Naive B cell (primary cell): ENCODE measurements at regions not wholly inside any gene's neighbourhood (a gene's known extent, or its start where the extent isn't known, plus 50 kb on each side); places are given as distances from the start of the nearest gene placed in this dataset.
"Not testable (repeated sequence)": the region's sequence is repeated elsewhere in the genome, so short reads cannot be mapped to it uniquely, and the experiment has no call there.

Experiments used
- ATAC-seq, 2 donors: fragments of 150-1000 bp; cut with Tn5 transposase; 2 replicates each; pipeline ENCODE4 v1.10.0; 2021; ENCODE audit warnings: low read depth in 2 of 2, mild to moderate bottlenecking in 2 of 2, moderate library complexity in 2 of 2
- DNase-seq: peaks from one replicate; pipeline ENCODE4 v3.0.0; 2022
- H3K27ac Mint-ChIP-seq, 6 donors: one replicate each; pipeline ENCODE4 v1.8.0; 2020 to 2022; ENCODE audit warnings: mild to moderate bottlenecking in 6 of 6, mixed read lengths in 6 of 6, moderate library complexity in 5 of 6, inconsistent platforms in 2 of 6
- H3K27me3 Mint-ChIP-seq, 3 donors: one replicate each; pipeline ENCODE4 v1.8.0; 2021 to 2022; ENCODE audit warnings: mixed read lengths in 3 of 3, mild to moderate bottlenecking in 1 of 3
- H3K36me3 Mint-ChIP-seq, 2 donors: one replicate each; pipeline ENCODE4 v1.8.0; 2020 to 2022; ENCODE audit warnings: mixed read lengths in 2 of 2, inconsistent platforms in 1 of 2, mild to moderate bottlenecking in 1 of 2
- H3K4me1 Mint-ChIP-seq, 3 donors: one replicate each; pipeline ENCODE4 v1.8.0; 2020 to 2022; ENCODE audit warnings: mixed read lengths in 3 of 3, inconsistent platforms in 1 of 3, mild to moderate bottlenecking in 1 of 3, moderate library complexity in 1 of 3
- H3K4me3 Mint-ChIP-seq, 8 donors: one replicate each; pipeline ENCODE4 v1.8.0; 2020 to 2022; ENCODE audit warnings: mild to moderate bottlenecking in 8 of 8, mixed read lengths in 8 of 8, moderate library complexity in 8 of 8, inconsistent platforms in 2 of 8
- H3K9me3 Mint-ChIP-seq, 7 donors: one replicate each; pipeline ENCODE4 v1.8.0; 2020 to 2022; ENCODE audit warnings: mixed read lengths in 7 of 7, mild to moderate bottlenecking in 5 of 7, inconsistent platforms in 2 of 7, moderate library complexity in 1 of 7

- H3K4me3 Mint-ChIP-seq = no peak overlapping the region
- H3K27me3 Mint-ChIP-seq = peaks cover 0 to 7% (median 0%) of the 10 kb centered on the region in 3 donors
- H3K4me1 Mint-ChIP-seq = no peaks in the 10 kb centered on the region
- no peak overlapping the region for H3K27ac Mint-ChIP-seq
- no peak for DNase-seq
- no peaks in the 10 kb centered on the region for H3K36me3 Mint-ChIP-seq
- peaks cover 0 to 2% (median 0%) of the 10 kb centered on the region in 7 donors for H3K9me3 Mint-ChIP-seq
- ATAC-seq = no peak
Observed at GRCh38 chr10:53075469-53075868, 302.9 kb upstream of the MBL2 start.

GRCh38 chr10:53072144-53072543 lies 299.6 kb upstream of the MBL2 start:
- H3K27me3 Mint-ChIP-seq = peaks cover 0 to 7% (median 0%) of the 10 kb centered on the region in 3 donors
- DNase-seq (no peak), ATAC-seq (no peak)
- peaks cover 0 to 2% (median 0%) of the 10 kb centered on the region in 7 donors for H3K9me3 Mint-ChIP-seq
- no peak overlapping the region for H3K4me3 Mint-ChIP-seq
- H3K4me1 Mint-ChIP-seq = no peaks in the 10 kb centered on the region
- H3K36me3 Mint-ChIP-seq = no peaks in the 10 kb centered on the region
- no peak overlapping the region for H3K27ac Mint-ChIP-seq

- H3K36me3 Mint-ChIP-seq = no peaks in the 10 kb centered on the region
- peaks cover 0 to 2% (median 0%) of the 10 kb centered on the region in 7 donors for H3K9me3 Mint-ChIP-seq
- DNase-seq (no peak), ATAC-seq (no peak)
- peaks cover 0 to 7% (median 0%) of the 10 kb centered on the region in 3 donors for H3K27me3 Mint-ChIP-seq
- no peaks in the 10 kb centered on the region for H3K4me1 Mint-ChIP-seq
- H3K27ac Mint-ChIP-seq = no peak overlapping the region
- H3K4me3 Mint-ChIP-seq = no peak overlapping the region
Observed at GRCh38 chr10:53071505-53072125, 299.0 kb upstream of the MBL2 start.

GRCh38 chr10:53069013-53069412 lies 296.4 kb upstream of the MBL2 start:
- DNase-seq (no peak), ATAC-seq (no peak)
- Mint-ChIP-seq H3K36me3 (no peaks in the 10 kb centered on the region), H3K27ac (no peak overlapping the region), H3K4me1 (no peaks in the 10 kb centered on the region), H3K27me3 (peaks cover 0 to 7% (median 0%) of the 10 kb centered on the region in 3 donors), H3K9me3 (no peaks in the 10 kb centered on the region), H3K4me3 (no peak overlapping the region)

- DNase-seq (no peak), ATAC-seq (no peak)
- Mint-ChIP-seq H3K27ac (no peak overlapping the region), H3K4me3 (no peak overlapping the region), H3K4me1 (no peaks in the 10 kb centered on the region), H3K9me3 (peaks cover 0 to 6% (median 0%) of the 10 kb centered on the region in 7 donors), H3K27me3 (no peaks in the 10 kb centered on the region), H3K36me3 (no peaks in the 10 kb centered on the region)
Observed at GRCh38 chr10:53064614-53065013, 292.0 kb upstream of the MBL2 start.

- Mint-ChIP-seq H3K36me3 (no peaks in the 10 kb centered on the region), H3K4me3 (no peak overlapping the region), H3K27ac (no peak overlapping the region), H3K4me1 (no peaks in the 10 kb centered on the region), H3K27me3 (no peaks in the 10 kb centered on the region), H3K9me3 (peaks cover 0 to 6% (median 0%) of the 10 kb centered on the region in 7 donors)
- no peak for DNase-seq
- ATAC-seq = no peak
Observed at GRCh38 chr10:53063805-53064204, 291.2 kb upstream of the MBL2 start.

GRCh38 chr10:53052521-53053164 lies 280.1 kb upstream of the MBL2 start:
- ATAC-seq (no peak), DNase-seq (no peak)
- H3K9me3 Mint-ChIP-seq = peaks cover 0 to 4% (median 2%) of the 10 kb centered on the region in 7 donors
- no peaks in the 10 kb centered on the region for H3K4me1 Mint-ChIP-seq
- no peaks in the 10 kb centered on the region for H3K36me3 Mint-ChIP-seq
- H3K27ac Mint-ChIP-seq = no peak overlapping the region
- no peak overlapping the region for H3K4me3 Mint-ChIP-seq
- H3K27me3 Mint-ChIP-seq = peaks cover 0 to 4% (median 0%) of the 10 kb centered on the region in 3 donors

GRCh38 chr10:53045315-53045714 lies 272.7 kb upstream of the MBL2 start:
- Mint-ChIP-seq H3K9me3 (no peaks in the 10 kb centered on the region), H3K4me1 (no peaks in the 10 kb centered on the region), H3K4me3 (no peak overlapping the region), H3K36me3 (no peaks in the 10 kb centered on the region), H3K27me3 (peaks cover 0 to 4% (median 0%) of the 10 kb centered on the region in 3 donors), H3K27ac (no peak overlapping the region)
- ATAC-seq = no peak
- DNase-seq = no peak

- not testable (repeated sequence) for H3K27ac Mint-ChIP-seq, H3K27me3 Mint-ChIP-seq, ATAC-seq, H3K4me1 Mint-ChIP-seq, DNase-seq, H3K36me3 Mint-ChIP-seq, H3K4me3 Mint-ChIP-seq, H3K9me3 Mint-ChIP-seq
Observed at GRCh38 chr10:53035823-53036222, 263.2 kb upstream of the MBL2 start.

- ATAC-seq = no peak
- Mint-ChIP-seq H3K9me3 (no peaks in the 10 kb centered on the region), H3K4me3 (no peak overlapping the region), H3K4me1 (peaks cover 11 to 14% (median 12%) of the 10 kb centered on the region in 3 donors), H3K27ac (no peak overlapping the region), H3K36me3 (no peaks in the 10 kb centered on the region), H3K27me3 (no peaks in the 10 kb centered on the region)
- DNase-seq = no peak
Observed at GRCh38 chr10:53033396-53033795, 260.8 kb upstream of the MBL2 start.

- not testable (repeated sequence) for H3K27me3 Mint-ChIP-seq, H3K9me3 Mint-ChIP-seq, H3K36me3 Mint-ChIP-seq, DNase-seq
- H3K27ac Mint-ChIP-seq = peak overlapping the region in 2 of 6 donors; percentile 15 to 36
- H3K4me1 Mint-ChIP-seq = peaks cover 12 to 22% (median 17%) of the 10 kb centered on the region in 3 donors
- H3K4me3 Mint-ChIP-seq = peak overlapping the region in 1 of 8 donors; percentile 1
- ATAC-seq = peak in 1 of 2 donors; percentile 43
Observed at GRCh38 chr10:53029872-53030849, 257.6 kb upstream of the MBL2 start.

- Mint-ChIP-seq H3K27me3 (no peaks in the 10 kb centered on the region), H3K27ac (no peak overlapping the region), H3K9me3 (no peaks in the 10 kb centered on the region), H3K4me3 (no peak overlapping the region), H3K4me1 (peaks cover 16 to 29% (median 22%) of the 10 kb centered on the region in 3 donors), H3K36me3 (no peaks in the 10 kb centered on the region)
- DNase-seq (no peak), ATAC-seq (no peak)
Observed at GRCh38 chr10:53029449-53029848, 256.9 kb upstream of the MBL2 start.

GRCh38 chr10:53025765-53026164 lies 253.2 kb upstream of the MBL2 start:
- DNase-seq, ATAC-seq, H3K27ac Mint-ChIP-seq, H3K36me3 Mint-ChIP-seq, H3K27me3 Mint-ChIP-seq, H3K9me3 Mint-ChIP-seq: not testable (repeated sequence)
- peak overlapping the region in 1 of 8 donors; percentile 44 for H3K4me3 Mint-ChIP-seq
- H3K4me1 Mint-ChIP-seq = peaks cover 16 to 28% (median 21%) of the 10 kb centered on the region in 3 donors
